ENCODE measurements at regions not wholly inside any gene's neighbourhood (a gene's known extent, or its start where the extent isn't known, plus 50 kb on each side); places are given as distances from the start of the nearest gene placed in this dataset.

GRCh38 chr5:142422429-142422828 is 97.6 kb upstream of the SPRY4 start:
- in situ Hi-C loops (cut with HindIII; ENCODE audit: extremely low pct_ligation_motif_present, low pct_unique_long_range_greater_than_20kb) (no loop called here), intact Hi-C loops (cut with micrococcal nuclease; ENCODE audit: unreplicated experiment) (loop anchor here (10.0 kb wide), 1 partner anchor 268 kb away; no protein-coding TSS in a partner anchor)
- H3K4me2 ChIP-seq (ENCODE audit: low read depth, low read length), result no peak overlapping the region
- H3K36me3 ChIP-seq (replicated peaks in 1 of 2; ENCODE audit: control insufficient read depth in 1 of 2, insufficient read depth in 2 of 2, low read length in 2 of 2), result peaks cover 0 to 2% of the 10 kb centered on the region in 2 experiments; a peak in 3 of 5 replicates
- no peak for DNase-seq (ENCODE audit: low spot score)
- H3K79me2 ChIP-seq (ENCODE audit: insufficient read depth, low read length), result no peaks in the 10 kb centered on the region
- no TSS peak for BruUV-seq (replicated peaks)
- ChIA-PET POLR2A (no interaction called here), CTCF (ENCODE audit: low intra/inter-chr PET ratio, low total read pairs) (no interaction called here)
- FAIRE-seq, result no peak
- H3K27ac ChIP-seq (ENCODE audit: extremely low read length, insufficient read depth, low read length), result no peak overlapping the region
- no peak for ATAC-seq
- TF ChIP-seq TBP (CRISPR knock-in tag; IDR thresholded peaks at IDR 0.05) (no peak), TOPORS (CRISPR knock-in tag; IDR thresholded peaks at IDR 0.05) (no peak), DNMT3B (CRISPR knock-in tag; conservative IDR thresholded peaks at IDR 0.05) (no peak), ZZZ3 (CRISPR knock-in tag; IDR thresholded peaks at IDR 0.05; ENCODE audit: borderline replicate concordance) (no peak), ZNF101 (CRISPR knock-in tag; IDR thresholded peaks at IDR 0.05; ENCODE audit: borderline replicate concordance, low read depth) (no peak)
- no peak overlapping the region for H3K4me3 ChIP-seq (replicated peaks in 1 of 3; ENCODE audit: insufficient read depth in 1 of 3, low read depth in 2 of 3, low read length in 3 of 3)
- H2AFZ ChIP-seq (ENCODE audit: low read length), result no peak overlapping the region
- no peaks in the 10 kb centered on the region for H4K20me1 ChIP-seq (ENCODE audit: insufficient read depth, low read length)
- H3K27me3 ChIP-seq (ENCODE audit: control insufficient read depth in 1 of 2, insufficient read depth in 2 of 2, low read length in 2 of 2), result no peaks in the 10 kb centered on the region
- H3K9ac ChIP-seq (ENCODE audit: insufficient read depth, low read depth, low read length), result no peak overlapping the region
- H3K4me1 ChIP-seq (ENCODE audit: insufficient read depth, low read length), result peaks cover 27% of the 10 kb centered on the region
- H3K9me3 ChIP-seq (ENCODE audit: low read length), result no peaks in the 10 kb centered on the region

DNA sequence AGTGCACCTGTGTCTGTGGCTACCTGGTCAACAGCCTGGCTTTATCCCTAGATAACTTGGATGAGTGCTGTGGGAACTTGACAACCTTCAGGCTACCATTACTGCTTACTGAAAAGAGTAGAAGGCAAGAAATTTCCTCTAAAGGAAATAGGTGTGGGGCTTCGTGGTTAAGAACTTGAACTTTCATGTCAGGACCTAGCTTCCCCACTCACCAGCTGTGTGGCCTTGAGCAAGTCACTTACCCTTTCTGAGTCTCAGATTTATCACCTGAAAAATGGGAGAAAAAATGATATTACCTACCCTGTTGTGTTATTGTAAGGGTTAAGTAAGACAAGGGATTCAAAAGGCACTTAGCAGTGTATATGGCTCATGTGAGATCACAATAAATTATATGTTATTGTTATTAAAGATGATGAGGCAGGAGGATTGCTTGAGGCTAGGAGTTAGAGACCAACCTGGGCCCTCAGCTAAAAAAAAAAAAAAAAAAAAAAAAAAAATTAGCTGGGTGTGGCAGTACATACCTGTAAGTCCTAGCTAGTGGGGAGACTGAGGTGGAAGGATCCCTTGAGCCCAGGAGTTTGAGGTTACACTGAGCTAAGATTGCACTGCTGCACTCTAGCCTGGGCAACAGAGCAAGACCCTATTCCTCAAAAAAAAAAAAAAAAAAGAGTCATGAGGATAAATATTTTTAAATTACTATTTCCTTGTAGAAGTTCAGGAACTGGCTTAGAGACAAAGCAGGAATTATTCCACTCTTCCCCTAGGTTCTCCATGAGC is 97.0 kb upstream of the SPRY4 start:
- FAIRE-seq (no peak), ATAC-seq (no peak), DNase-seq (ENCODE audit: low spot score) (no peak)
- 8% methylated on average over 1 of the region's 1 CpG for WGBS (ENCODE audit: low lambda C conversion rate)
- ChIA-PET CTCF (ENCODE audit: low intra/inter-chr PET ratio, low total read pairs) (interaction anchor here (0.6 kb wide), 1 partner anchor 67 kb away, joined by 3 read pairs; no protein-coding TSS in a partner anchor), POLR2A (interaction anchor here (1.3 kb wide), 1 partner anchor 62 kb away, joined by 3 read pairs; no protein-coding TSS in a partner anchor)
- H3K4me2 ChIP-seq (ENCODE audit: low read depth, low read length), result peak overlapping the region; percentile 68
- no peaks in the 10 kb centered on the region for H3K9me3 ChIP-seq (ENCODE audit: low read length)
- peaks cover 27% of the 10 kb centered on the region for H3K4me1 ChIP-seq (ENCODE audit: insufficient read depth, low read length)
- BruUV-seq (replicated peaks), result no TSS peak
- H3K4me3 ChIP-seq (replicated peaks in 1 of 3; ENCODE audit: insufficient read depth in 1 of 3, low read depth in 2 of 3, low read length in 3 of 3), result peak overlapping the region in 2 of 3 experiments; percentile 8 to 21; a peak in 2 of 6 replicates
- no peaks in the 10 kb centered on the region; a peak in 1 of 5 replicates for H3K27me3 ChIP-seq (ENCODE audit: control insufficient read depth in 1 of 2, insufficient read depth in 2 of 2, low read length in 2 of 2)
- no peaks in the 10 kb centered on the region; a peak in 1 of 5 replicates for H3K36me3 ChIP-seq (replicated peaks in 1 of 2; ENCODE audit: control insufficient read depth in 1 of 2, insufficient read depth in 2 of 2, low read length in 2 of 2)
- no peaks in the 10 kb centered on the region for H3K79me2 ChIP-seq (ENCODE audit: insufficient read depth, low read length)
- peak overlapping the region; percentile 19; the same call in 1 of the 2 replicates for H3K9ac ChIP-seq (ENCODE audit: insufficient read depth, low read depth, low read length)
- in situ Hi-C loops (cut with HindIII; ENCODE audit: extremely low pct_ligation_motif_present, low pct_unique_long_range_greater_than_20kb), result no loop called here
- H2AFZ ChIP-seq (ENCODE audit: low read length), result no peak overlapping the region
- H3K27ac ChIP-seq (ENCODE audit: extremely low read length, insufficient read depth, low read length), result peak overlapping the region; percentile 65
- H4K20me1 ChIP-seq (ENCODE audit: insufficient read depth, low read length), result no peaks in the 10 kb centered on the region
- intact Hi-C loops (cut with micrococcal nuclease; ENCODE audit: unreplicated experiment), result loop anchor here (10.0 kb wide), 1 partner anchor 267 kb away; no protein-coding TSS in a partner anchor
- TF ChIP-seq, protein P1, sequence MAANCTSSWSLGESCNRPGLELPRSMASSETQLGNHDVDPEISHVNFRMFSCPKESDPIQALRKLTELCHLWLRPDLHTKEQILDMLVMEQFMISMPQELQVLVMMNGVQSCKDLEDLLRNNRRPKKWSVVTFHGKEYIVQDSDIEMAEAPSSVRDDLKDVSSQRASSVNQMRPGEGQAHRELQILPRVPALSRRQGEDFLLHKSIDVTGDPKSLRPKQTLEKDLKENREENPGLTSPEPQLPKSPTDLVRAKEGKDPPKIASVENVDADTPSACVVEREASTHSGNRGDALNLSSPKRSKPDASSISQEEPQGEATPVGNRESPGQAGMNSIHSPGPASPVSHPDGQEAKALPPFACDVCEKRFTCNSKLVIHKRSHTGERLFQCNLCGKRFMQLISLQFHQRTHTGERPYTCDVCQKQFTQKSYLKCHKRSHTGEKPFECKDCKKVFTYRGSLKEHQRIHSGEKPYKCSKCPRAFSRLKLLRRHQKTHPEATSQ (CRISPR knock-in tag; IDR thresholded peaks at IDR 0.05; ENCODE audit: borderline replicate concordance), result 0 out of 2 replicates have a peak, but pooled peaks have one; percentile 5
- TF ChIP-seq CAMTA2 (CRISPR knock-in tag; IDR thresholded peaks at IDR 0.05; ENCODE audit: borderline replicate concordance) (no peak), ZNF121 (CRISPR knock-in tag; IDR thresholded peaks at IDR 0.05) (0 out of 2 replicates have a peak, but pooled peaks have one; percentile 45), NFE2L2 (IDR thresholded peaks at IDR 0.05; ENCODE audit: low read length) (no peak), ZBTB1 (CRISPR knock-in tag; IDR thresholded peaks at IDR 0.05; ENCODE audit: borderline replicate concordance) (no peak), LCORL (IDR thresholded peaks at IDR 0.05) (no peak), LCORL (CRISPR knock-in tag; IDR thresholded peaks at IDR 0.05) (0 out of 2 replicates have a peak, but pooled peaks have one; percentile 36), EHMT2 (IDR thresholded peaks at IDR 0.05; ENCODE audit: borderline replicate concordance, low read depth, low read length) (peak; percentile 29; the same call in 1 of the 2 replicates), KDM1A (CRISPR knock-in tag; IDR thresholded peaks at IDR 0.05) (no peak)
- TF ChIP-seq, protein P2, sequence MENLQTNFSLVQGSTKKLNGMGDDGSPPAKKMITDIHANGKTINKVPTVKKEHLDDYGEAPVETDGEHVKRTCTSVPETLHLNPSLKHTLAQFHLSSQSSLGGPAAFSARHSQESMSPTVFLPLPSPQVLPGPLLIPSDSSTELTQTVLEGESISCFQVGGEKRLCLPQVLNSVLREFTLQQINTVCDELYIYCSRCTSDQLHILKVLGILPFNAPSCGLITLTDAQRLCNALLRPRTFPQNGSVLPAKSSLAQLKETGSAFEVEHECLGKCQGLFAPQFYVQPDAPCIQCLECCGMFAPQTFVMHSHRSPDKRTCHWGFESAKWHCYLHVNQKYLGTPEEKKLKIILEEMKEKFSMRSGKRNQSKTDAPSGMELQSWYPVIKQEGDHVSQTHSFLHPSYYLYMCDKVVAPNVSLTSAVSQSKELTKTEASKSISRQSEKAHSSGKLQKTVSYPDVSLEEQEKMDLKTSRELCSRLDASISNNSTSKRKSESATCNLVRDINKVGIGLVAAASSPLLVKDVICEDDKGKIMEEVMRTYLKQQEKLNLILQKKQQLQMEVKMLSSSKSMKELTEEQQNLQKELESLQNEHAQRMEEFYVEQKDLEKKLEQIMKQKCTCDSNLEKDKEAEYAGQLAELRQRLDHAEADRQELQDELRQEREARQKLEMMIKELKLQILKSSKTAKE (CRISPR knock-in tag; IDR thresholded peaks at IDR 0.05; ENCODE audit: borderline replicate concordance), result 0 out of 2 replicates have a peak, but pooled peaks have one; percentile 4
